Stimulated activated CD4-positive, alpha-beta T cell treated with anti-CD3 and anti-CD28 coated beads, Interleukin-1b, Interleukin-23, amount 100 ng/mL, for 1 hour (primary cell): ENCODE measurements at regions not wholly inside any gene's neighbourhood (a gene's known extent, or its start where the extent isn't known, plus 50 kb on each side); places are given as distances from the start of the nearest gene placed in this dataset.
"Not testable (repeated sequence)": the region's sequence is repeated elsewhere in the genome, so short reads cannot be mapped to it uniquely, and the experiment has no call there.

Experiments used
- DNase-seq, 2 donors: peaks; one replicate each; pipeline ENCODE4 v3.0.0-alpha.2; 2020; ENCODE audit warnings: low read depth in 2 of 2

GRCh38 chr21:15614766-15615165 lies 115.0 kb upstream of the USP25 start:
- no peak for DNase-seq

- DNase-seq = no peak
These were observed 112.8 kb upstream of the USP25 start for GRCh38 chr21:15616864-15617574.

DNA sequence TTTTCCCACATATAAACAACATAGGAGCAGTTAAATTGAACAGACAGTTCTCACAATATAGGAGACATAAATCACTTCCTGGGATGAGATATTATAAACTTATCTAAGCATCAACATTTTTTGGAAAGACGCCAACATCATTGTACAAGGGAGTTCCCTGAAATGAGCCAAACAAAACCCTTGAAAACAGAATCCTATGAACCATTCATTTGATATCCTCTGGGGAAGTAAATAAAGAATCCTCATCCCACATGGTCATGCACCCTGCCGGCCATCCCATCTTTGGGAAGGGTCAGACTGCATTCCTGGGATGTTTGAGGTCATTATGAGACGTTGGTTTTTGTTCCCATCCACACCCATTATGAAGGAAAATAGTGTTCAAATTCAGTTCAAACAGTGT lies 111.8 kb upstream of the USP25 start:
- DNase-seq = no peak

DNA sequence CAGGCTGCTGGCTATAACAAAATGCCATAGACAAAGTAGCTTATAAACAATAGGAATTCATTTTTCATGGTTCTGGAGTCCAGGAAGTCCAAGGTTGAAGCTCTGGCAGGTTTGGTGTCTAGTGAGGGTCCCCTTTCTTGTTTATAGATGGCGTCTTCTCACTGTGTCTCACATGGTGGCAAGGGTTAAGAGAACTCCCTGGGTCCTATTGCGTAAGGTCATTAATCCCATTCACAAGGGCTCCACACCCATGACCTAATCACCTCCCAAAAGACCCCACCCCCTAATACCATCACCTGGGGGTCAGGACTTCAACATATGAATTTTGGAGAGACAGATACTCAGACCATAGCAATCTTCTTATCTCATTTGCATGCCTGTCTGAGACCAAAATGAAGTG lies 108.9 kb upstream of the USP25 start:
- DNase-seq = no peak

DNA sequence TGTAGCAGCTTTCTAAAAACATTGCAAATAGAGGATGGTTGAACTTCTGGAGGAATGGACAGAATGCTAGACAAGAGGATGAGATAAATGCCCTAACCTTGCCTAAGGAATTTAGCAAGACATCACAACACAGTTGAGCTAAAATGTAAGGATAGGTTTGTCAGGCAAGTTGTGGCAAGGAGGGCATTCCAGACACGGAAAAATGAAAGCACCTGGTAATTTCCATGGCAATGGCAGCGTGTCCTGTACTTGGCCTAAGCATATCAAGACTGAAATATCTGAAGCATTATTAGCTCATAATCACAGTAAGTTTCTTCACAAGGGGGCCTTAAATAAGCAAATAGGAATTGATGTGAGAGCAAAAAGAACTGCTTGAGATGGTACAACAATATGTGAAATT lies 105.1 kb upstream of the USP25 start:
- no peak for DNase-seq

- no peak for DNase-seq
These were observed 104.4 kb upstream of the USP25 start for GRCh38 chr21:15625363-15625762.

DNA sequence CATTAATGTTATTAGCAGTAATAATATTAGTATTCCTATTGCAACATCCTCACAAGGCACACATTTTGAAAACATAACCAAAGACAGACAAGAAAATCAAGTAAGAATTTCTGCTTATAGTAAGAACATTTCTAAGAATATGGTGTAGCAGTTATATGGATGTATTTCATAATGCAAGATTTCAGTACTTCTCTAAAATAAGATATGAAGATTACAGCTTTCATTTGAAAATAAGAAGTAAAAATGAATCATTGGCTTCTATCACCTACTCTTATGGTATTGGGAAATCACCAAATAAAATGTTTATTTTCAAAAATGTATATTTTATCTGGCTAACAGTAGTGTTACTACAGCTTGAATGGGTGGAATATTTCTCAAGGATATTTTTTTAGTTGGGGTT lies 103.8 kb upstream of the USP25 start:
- DNase-seq = no peak

DNA sequence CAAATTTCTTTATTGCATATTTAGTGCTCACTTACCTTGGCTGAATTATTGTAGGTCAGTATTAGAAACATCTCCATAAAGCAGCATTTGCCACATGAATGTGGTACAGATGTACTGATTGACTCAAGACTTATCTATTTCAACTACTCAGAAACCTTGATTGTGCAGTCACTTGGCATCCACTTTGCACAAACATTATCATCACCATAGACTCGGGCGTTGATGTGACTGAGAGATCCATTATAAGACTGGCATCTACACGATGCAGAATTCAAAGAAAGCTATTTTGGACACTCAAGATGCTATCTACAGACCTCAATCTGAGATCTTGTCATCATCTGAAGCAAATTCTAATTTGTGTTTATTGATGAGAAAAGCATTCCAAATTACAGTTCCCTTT lies 102.8 kb upstream of the USP25 start:
- no peak for DNase-seq

DNA sequence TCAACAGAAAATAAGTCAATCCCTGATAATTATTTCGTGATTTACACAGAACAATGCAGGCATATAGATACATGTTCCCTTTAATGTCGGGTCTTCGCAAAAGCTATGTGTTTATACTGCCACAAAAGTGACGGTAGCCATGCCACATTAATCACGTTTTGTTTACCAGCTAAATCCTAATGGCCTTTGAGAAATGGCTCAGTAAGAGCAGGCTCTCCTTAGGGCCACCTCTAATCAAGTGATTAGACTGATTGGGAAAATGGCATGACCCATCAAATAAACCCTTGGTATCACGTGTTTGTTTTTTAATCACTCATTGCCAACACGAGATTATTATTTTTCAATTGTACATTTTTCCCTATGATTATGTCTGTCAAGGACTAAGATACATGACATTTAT lies 102.0 kb upstream of the USP25 start:
- no peak for DNase-seq

DNA sequence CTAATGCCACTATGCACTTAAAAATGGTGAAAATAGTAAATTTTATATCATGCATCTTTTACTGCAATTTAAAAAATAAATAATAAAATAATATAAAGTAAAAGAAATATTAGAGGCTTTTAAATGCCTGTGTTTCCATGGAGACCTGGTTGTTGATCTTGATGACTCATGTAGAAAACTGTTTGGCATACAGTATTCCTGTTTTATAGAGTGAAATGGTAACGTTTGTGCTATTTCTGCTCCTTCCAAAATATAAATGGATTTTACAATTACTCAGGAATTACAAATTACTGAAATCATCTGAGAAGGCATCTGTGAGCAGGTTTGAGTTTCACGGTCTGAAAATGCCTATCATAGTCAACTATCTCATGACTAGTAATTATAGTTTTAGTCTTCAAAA lies 98.4 kb upstream of the USP25 start:
- DNase-seq = no peak

DNA sequence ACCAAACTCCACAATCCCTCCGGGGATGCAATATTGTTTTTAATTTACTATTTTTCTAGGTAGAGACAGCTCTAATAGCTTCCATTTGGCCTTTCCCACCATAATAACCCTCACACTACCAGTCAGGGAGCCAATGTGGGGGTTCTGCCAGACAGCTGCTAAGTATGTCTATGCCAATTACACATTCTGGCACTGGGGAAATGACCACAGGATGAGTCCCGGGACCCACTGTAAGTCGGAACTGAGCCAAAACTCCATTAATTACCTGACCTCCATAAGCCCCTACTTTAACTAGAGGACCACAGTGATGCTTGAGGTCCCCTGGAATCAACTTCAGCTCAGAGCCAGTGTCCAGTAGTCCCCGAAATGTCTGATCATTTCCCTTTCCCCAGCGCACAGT lies 95.2 kb upstream of the USP25 start:
- DNase-seq = not testable (repeated sequence)

DNA sequence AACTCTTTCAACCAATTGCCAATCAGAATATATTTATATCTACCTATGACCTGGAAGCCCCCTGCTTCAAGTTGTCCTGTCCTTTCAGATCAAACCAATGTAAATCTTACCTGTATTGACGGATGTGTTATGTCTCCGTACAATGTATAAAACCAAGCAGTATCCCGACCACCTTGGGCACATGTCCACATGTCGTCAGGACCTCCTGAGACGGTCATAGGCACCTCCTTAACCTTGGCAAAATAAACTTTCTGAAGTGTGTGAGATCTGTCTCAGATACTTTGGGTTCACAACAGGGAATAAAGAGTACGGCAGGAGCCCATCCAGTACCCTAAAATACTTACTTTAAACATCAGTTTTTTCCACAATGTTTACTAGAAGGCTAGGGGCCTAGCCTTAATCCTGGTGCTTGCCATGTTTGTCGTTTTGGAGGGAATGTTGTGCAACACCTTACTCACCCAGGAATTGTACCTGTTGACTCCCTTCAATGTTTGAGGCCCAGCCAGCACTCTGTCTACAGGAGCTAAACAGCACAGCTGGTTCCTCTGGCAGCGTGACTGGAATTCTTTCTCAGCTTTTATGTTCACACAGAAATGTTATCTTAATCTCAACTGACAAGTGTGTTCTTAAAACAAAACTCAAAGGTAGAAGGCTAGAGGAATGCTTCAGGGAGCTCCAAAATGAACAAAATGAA lies 90.8 kb upstream of the USP25 start:
- DNase-seq = no peak

GRCh38 chr21:15640113-15640512 lies 89.7 kb upstream of the USP25 start:
- DNase-seq = not testable (repeated sequence)

- DNase-seq = no peak
These were observed 85.3 kb upstream of the USP25 start for GRCh38 chr21:15644489-15644888.

GRCh38 chr21:15645830-15646229 lies 84.0 kb upstream of the USP25 start:
- DNase-seq = no peak

DNA sequence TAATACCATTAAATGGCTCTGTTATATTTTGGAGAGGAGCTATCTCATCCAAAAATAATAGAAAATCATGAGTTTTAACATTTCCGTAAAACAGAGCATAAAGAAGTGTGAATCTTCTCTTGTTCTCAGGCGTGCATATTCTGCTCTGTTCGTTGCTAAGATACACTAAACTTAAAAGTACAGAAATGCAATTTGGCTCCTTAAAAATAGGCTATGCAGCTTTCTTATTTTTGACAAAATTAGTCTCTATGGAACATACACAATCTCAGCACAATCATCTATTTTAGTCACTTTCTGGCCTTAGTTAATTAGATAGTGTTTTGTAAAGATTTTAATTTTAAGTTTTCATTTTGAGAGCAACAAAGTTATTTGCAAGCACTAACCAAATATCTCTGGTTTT lies 79.0 kb upstream of the USP25 start:
- DNase-seq = no peak

DNA sequence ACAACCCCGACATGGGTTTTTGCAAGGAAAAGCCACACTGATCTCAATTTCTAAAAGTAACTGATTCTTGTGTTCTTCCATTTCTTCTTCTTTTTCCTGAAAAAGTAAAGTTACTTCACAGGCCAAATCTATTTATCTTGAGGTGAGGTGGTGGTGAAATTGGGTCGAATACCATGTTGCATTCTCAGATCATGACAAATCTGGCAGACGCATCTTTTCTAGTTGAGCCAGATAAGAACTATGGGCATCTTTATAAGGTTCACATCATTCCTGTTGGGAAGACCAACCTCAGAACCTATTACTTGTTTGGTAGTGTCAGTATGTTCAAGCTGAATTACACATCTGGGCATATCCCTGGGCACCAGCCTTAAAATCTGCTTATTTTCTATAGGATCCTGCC lies 78.6 kb upstream of the USP25 start:
- DNase-seq = no peak

DNA sequence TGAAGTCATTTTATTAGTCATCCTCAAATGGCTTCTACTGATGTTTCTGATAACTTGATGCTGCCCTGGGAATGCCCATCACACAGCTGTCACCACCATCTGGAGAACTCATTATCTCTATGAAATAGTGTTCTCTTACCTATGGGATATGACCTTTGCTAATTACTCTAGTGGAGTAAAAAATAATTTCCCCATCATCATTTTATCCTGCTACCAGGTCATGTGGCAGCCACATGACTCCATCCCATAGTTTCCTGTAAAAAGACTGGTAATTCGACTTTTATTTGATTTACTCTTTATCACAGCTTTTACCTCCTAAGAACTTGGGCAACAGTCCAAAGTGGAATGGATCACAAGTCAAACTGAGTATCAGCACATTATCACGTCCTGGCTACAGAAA lies 76.1 kb upstream of the USP25 start:
- DNase-seq = no peak

DNA sequence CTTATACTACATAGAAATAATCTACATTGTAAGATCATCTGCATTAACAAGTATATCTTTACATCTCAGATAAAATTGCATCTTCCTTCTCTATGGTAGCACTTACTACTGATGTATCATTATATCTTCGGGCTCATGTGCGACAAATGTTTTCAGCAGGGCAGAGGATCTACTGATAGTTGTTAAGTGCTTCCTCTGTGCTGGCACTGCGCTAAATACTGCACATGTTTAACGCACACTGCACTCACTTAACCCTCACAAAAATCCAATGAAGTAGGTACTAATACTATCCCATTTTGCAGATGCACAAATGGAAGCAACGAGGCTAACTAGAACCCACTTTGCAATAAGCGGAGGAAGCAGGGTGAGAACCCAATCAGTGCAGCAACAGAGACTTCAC lies 75.6 kb upstream of the USP25 start:
- no peak for DNase-seq

GRCh38 chr21:15659753-15660422 lies 69.9 kb upstream of the USP25 start:
- DNase-seq = no peak

DNA sequence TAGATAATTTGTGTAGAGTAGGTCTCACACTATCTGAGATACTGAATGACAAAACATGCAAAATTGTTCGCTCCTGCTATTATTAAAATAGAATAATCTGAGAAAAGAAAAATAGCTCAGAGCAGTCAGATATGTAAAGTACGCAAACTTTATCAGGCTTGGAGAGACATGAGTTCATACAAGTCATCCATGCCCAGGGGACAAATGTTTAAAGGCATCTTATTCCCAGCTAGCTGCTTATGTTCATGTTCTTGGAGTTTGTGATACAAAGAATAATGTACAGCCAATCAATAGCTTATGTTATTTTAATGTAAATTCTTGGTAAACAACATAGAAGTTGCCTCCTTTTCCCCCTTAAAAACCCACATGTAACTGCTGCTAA lies 69.4 kb upstream of the USP25 start:
- DNase-seq = no peak

DNA sequence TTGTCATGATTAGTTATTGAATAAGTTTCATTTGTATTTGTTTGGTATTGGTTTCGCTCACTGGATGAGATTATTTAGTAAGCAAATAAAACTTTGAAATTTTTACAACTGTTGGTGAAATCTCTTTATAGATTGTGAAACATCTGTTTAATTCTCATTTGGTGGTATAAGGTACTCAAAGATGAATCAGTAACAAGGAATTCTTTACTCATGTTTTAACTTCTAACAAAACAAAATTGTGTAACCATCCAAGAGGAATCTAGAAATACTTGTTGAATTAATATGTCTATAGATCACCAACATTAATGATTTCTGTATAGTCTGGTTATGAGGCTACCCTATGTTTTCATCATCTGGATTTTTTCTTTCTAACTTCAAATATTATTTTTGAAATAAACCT lies 62.8 kb upstream of the USP25 start:
- DNase-seq = no peak

DNA sequence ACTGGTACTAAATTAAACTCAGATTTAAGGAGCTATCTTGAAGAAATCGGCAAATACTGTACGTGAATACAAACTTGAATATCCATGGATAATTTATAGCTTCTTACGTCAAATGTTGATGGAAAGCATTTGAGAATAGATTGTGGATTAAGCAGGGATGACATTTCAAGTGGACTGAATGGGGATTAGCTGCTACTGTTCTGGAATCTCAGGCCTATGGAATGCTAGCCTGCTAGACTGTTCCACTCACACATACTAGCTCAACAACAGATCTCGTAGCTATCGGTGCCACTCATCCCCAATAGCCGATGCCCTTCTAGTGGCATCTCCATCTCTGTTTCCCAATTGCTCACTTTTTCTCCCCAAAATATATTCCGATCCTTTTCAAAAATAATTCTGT lies 62.0 kb upstream of the USP25 start:
- no peak for DNase-seq
